HepG2 (cell line): ENCODE measurements at regions not wholly inside any gene's neighbourhood (a gene's known extent, or its start where the extent isn't known, plus 50 kb on each side); places are given as distances from the start of the nearest gene placed in this dataset.

Source experiments
- ATAC-seq: fragments of 200-7000 bp; cut with Tn5 transposase; 3 replicates; pipeline ENCODE4 v1.9.1; 2020; ENCODE audit warnings: mild to moderate bottlenecking, moderate library complexity
- BruUV-seq: library from RNA; stranded (reverse); fragments of 400-500 nt; replicated peaks from 2 replicates; lab custom pipeline; 2021; lab: Mats Ljungman, UMichigan
- CTCF ChIA-PET: fragments of 300-600 bp; formaldehyde crosslinking; extraction: SDS; loops from one replicate; lab custom pipeline; 2021; ENCODE audit warnings: low total read pairs, inconsistent platforms, low intra/inter-chr PET ratio; lab: Yijun Ruan, JAX
- POLR2A ChIA-PET: fragments of 350-600 bp; sonication (Branson Sonifier 250); formaldehyde crosslinking; loops from one replicate; lab custom pipeline; 2020; ENCODE audit warnings: antibody characterized with exemption, inconsistent platforms; lab: Yijun Ruan, JAX
- DNase-seq: peaks from one replicate; pipeline ENCODE4 v3.0.0-alpha.2; 2015; ENCODE audit warnings: low spot score
- FAIRE-seq: peaks from 3 replicates; lab custom pipeline; 2011; peaks lifted over from hg19 to GRCh38; lab: Jason Lieb, UNC
- H2AFZ ChIP-seq: one replicate; pipeline ENCODE4 v1.6.1; 2011; ENCODE audit warnings: low read length, inconsistent platforms
- H3K27ac ChIP-seq: fragments of 300-600 bp; 3 replicates; pipeline ENCODE4 v1.8.0; 2011; ENCODE audit warnings: mixed run types, mild to moderate bottlenecking, mixed read lengths, low read length, inconsistent platforms; ENCODE audit not compliant: insufficient read depth; ENCODE audit errors: extremely low read length
- H3K27me3 ChIP-seq, 2 experiments: fragments of 200-600 bp in 1 of 2; 2 replicates in 1 of 2; 3 replicates in 1 of 2; pipeline versions ENCODE4 v1.6.0 to v1.8.0; 2011; ENCODE audit warnings: low read length in 2 of 2, mild to moderate bottlenecking in 2 of 2, moderate library complexity in 2 of 2, inconsistent platforms in 1 of 2; ENCODE audit not compliant: insufficient read depth in 2 of 2, control insufficient read depth in 1 of 2
- H3K36me3 ChIP-seq, 2 experiments: fragments of 200-600 bp in 1 of 2; replicated peaks in 1 of 2; 2 replicates in 1 of 2; 3 replicates in 1 of 2; pipeline versions ENCODE4 v1.5.1 to v1.8.0; 2011; ENCODE audit warnings: low read length in 2 of 2, inconsistent platforms in 1 of 2; ENCODE audit not compliant: insufficient read depth in 2 of 2, control insufficient read depth in 1 of 2
- H3K4me1 ChIP-seq: 2 replicates; pipeline ENCODE4 v1.5.1; 2012; ENCODE audit warnings: low read length, inconsistent platforms; ENCODE audit not compliant: insufficient read depth
- H3K4me2 ChIP-seq: 2 replicates; pipeline ENCODE4 v1.6.0; 2011; ENCODE audit warnings: low read depth, low read length, inconsistent platforms
- H3K4me3 ChIP-seq, 3 experiments: fragments of 200-600 bp in 1 of 3; sonication (generic), shearing (Covaris generic) in 1 of 3; replicated peaks in 1 of 3; 2 replicates each; pipeline ENCODE4 v1.5.1; 2011 to 2016; ENCODE audit warnings: low read length in 3 of 3, inconsistent platforms in 2 of 3, low read depth in 2 of 3, mild to moderate bottlenecking in 2 of 3, control low read depth in 1 of 3, mixed read lengths in 1 of 3; ENCODE audit not compliant: insufficient read depth in 1 of 3
- H3K79me2 ChIP-seq: one replicate; pipeline ENCODE4 v1.6.1; 2011; ENCODE audit warnings: low read length, inconsistent platforms; ENCODE audit not compliant: insufficient read depth
- H3K9ac ChIP-seq: 2 replicates; pipeline ENCODE4 v1.6.0; 2011; ENCODE audit warnings: mild to moderate bottlenecking, low read depth, low read length, inconsistent platforms; ENCODE audit not compliant: insufficient read depth
- H3K9me3 ChIP-seq: 2 replicates; pipeline ENCODE4 v1.5.1; 2012; ENCODE audit warnings: mild to moderate bottlenecking, low read length
- H4K20me1 ChIP-seq: 2 replicates; pipeline ENCODE4 v1.6.0; 2011; ENCODE audit warnings: inconsistent platforms, mild to moderate bottlenecking, low read length, moderate library complexity; ENCODE audit not compliant: insufficient read depth
- E2F2 ChIP-seq: sonication (generic); formaldehyde crosslinking; IDR thresholded peaks from 2 replicates; pipeline ENCODE4 v1.4.0; 2020; ENCODE audit warnings: missing genetic modification reagents, borderline replicate concordance
- MXD3 ChIP-seq: IDR thresholded peaks from 2 replicates; pipeline ENCODE4 v1.6.1; 2016; ENCODE audit warnings: mild to moderate bottlenecking, missing biosample characterization, missing genetic modification reagents
- NFE2 ChIP-seq: sonication (generic); formaldehyde crosslinking; IDR thresholded peaks from 2 replicates; pipeline ENCODE4 v1.4.0; 2020; ENCODE audit warnings: missing genetic modification reagents
- NFRKB ChIP-seq: fragments of 450-650 bp; IDR thresholded peaks from 2 replicates; pipeline ENCODE4 v1.6.1; 2017
- NONO ChIP-seq, 2 experiments: fragments of 450-650 bp in 1 of 2; sonication (generic) in 1 of 2; formaldehyde crosslinking in 1 of 2; IDR thresholded peaks in 1 of 2; conservative IDR thresholded peaks in 1 of 2; 2 replicates each; pipeline versions ENCODE4 v1.6.1 to v1.8.0; 2017 to 2022; ENCODE audit warnings: mild to moderate bottlenecking in 1 of 2, missing genetic modification reagents in 1 of 2, moderate library complexity in 1 of 2
- SPEN ChIP-seq: sonication (generic); formaldehyde crosslinking; IDR thresholded peaks from 2 replicates; pipeline ENCODE4 v1.5.1; 2020; ENCODE audit warnings: low read depth, mild to moderate bottlenecking, missing genetic modification reagents
- THAP7 ChIP-seq: sonication (generic); formaldehyde crosslinking; IDR thresholded peaks from 2 replicates; pipeline ENCODE4 v1.8.1; 2023; ENCODE audit warnings: mild to moderate bottlenecking, missing genetic modification reagents
- ZHX1 ChIP-seq: sonication (generic); formaldehyde crosslinking; IDR thresholded peaks from 2 replicates; pipeline ENCODE4 v1.8.1; 2022; ENCODE audit warnings: low read depth, mild to moderate bottlenecking, missing genetic modification reagents
- ZNF572 ChIP-seq: sonication (generic); formaldehyde crosslinking; IDR thresholded peaks from 2 replicates; pipeline ENCODE4 v1.5.1; 2020; ENCODE audit warnings: mild to moderate bottlenecking, missing genetic modification reagents
- ZNF761 ChIP-seq: sonication (generic); formaldehyde crosslinking; conservative IDR thresholded peaks from 2 replicates; pipeline ENCODE4 v1.4.0; 2020; ENCODE audit warnings: mild to moderate bottlenecking, missing genetic modification reagents
- ZNF780A ChIP-seq: sonication (generic); formaldehyde crosslinking; IDR thresholded peaks from 2 replicates; pipeline ENCODE4 v1.8.0; 2022; ENCODE audit warnings: mild to moderate bottlenecking, missing genetic modification reagents, moderate library complexity
- WGBS: methylation state at CpG from one replicate; pipeline ENCODE4 v1.1.6; 2017; ENCODE audit warnings: low lambda C conversion rate; 5-methylcytosine and 5-hydroxymethylcytosine counted together
- in situ Hi-C: cut with HindIII; loops from 2 replicates; pipeline ENCODE4 v1.10.0; 2017; ENCODE audit warnings: low pct_unique_long_range_greater_than_20kb; ENCODE audit not compliant: extremely low pct_ligation_motif_present
- intact Hi-C: fragments of 100-400 bp; cut with micrococcal nuclease; formaldehyde crosslinking; loops from one replicate; pipeline ENCODE4 v1.10.0; 2022; ENCODE audit not compliant: unreplicated experiment

GRCh38 chr4:110681381-110681780 is 58.5 kb upstream of the PITX2 start (continued):
- TF ChIP-seq ZNF761: no peak
- no peak for TF ChIP-seq THAP7 (CRISPR knock-in tag)
- TF ChIP-seq ZNF780A: no peak
- TF ChIP-seq MXD3 (CRISPR knock-in tag): no peak

GRCh38 chr4:110682311-110682710 is 59.4 kb upstream of the PITX2 start:
- ATAC-seq (no peak), DNase-seq (no peak), FAIRE-seq (no peak)
- no peaks in the 10 kb centered on the region for H4K20me1 ChIP-seq
- in situ Hi-C loops (no loop called here), intact Hi-C loops (no loop called here)
- H3K4me3 ChIP-seq: no peak overlapping the region
- no peaks in the 10 kb centered on the region for H3K36me3 ChIP-seq
- H3K9me3 ChIP-seq: no peaks in the 10 kb centered on the region
- H3K4me1 ChIP-seq: no peaks in the 10 kb centered on the region
- H3K27ac ChIP-seq: no peak overlapping the region
- CTCF ChIA-PET: no interaction called here
- no peaks in the 10 kb centered on the region for H3K79me2 ChIP-seq
- POLR2A ChIA-PET: no interaction called here
- no peak overlapping the region for H2AFZ ChIP-seq
- H3K27me3 ChIP-seq: no peaks in the 10 kb centered on the region
- no TSS peak for BruUV-seq
- no peak overlapping the region for H3K9ac ChIP-seq
- H3K4me2 ChIP-seq: no peak overlapping the region
- TF ChIP-seq NFE2 (CRISPR knock-in tag): no peak
- TF ChIP-seq NONO (IDR thresholded peaks at IDR 0.05): no peak
- TF ChIP-seq NONO (CRISPR knock-in tag; conservative IDR thresholded peaks at IDR 0.05): no peak
- TF ChIP-seq ZNF572: no peak
- TF ChIP-seq SPEN (CRISPR knock-in tag): no peak
- TF ChIP-seq E2F2 (CRISPR knock-in tag): no peak
- TF ChIP-seq NFRKB: no peak
- TF ChIP-seq ZHX1 (CRISPR knock-in tag): no peak
- WGBS: 3% methylated on average over 1 of the region's 1 CpG
